ENCODE measurements at regions not wholly inside any gene's neighbourhood (a gene's known extent, or its start where the extent isn't known, plus 50 kb on each side); places are given as distances from the start of the nearest gene placed in this dataset.

- TF ChIP-seq POLR2A (IDR thresholded peaks at IDR 0.05; ENCODE audit: low read length) (no peak), GATA1 (IDR thresholded peaks at IDR 0.05; ENCODE audit: low read depth, low read length) (no peak)
These were observed 422.3 kb downstream of the TMEM232 start for GRCh38 chr5:110304176-110304575.
